HG02885 (cell line): ENCODE measurements at regions not wholly inside any gene's neighbourhood (a gene's known extent, or its start where the extent isn't known, plus 50 kb on each side); places are given as distances from the start of the nearest gene placed in this dataset.

Experiments used
- ATAC-seq: cut with Tn5 transposase; IDR thresholded peaks from one replicate; pipeline ENCODE4 v1.9.1; 2021; ENCODE audit warnings: mild to moderate bottlenecking; ENCODE audit not compliant: unreplicated experiment, poor library complexity

GRCh38 chr4:104418286-104418685, 76.4 kb downstream of the CXXC4 start:
- no peak for ATAC-seq

DNA sequence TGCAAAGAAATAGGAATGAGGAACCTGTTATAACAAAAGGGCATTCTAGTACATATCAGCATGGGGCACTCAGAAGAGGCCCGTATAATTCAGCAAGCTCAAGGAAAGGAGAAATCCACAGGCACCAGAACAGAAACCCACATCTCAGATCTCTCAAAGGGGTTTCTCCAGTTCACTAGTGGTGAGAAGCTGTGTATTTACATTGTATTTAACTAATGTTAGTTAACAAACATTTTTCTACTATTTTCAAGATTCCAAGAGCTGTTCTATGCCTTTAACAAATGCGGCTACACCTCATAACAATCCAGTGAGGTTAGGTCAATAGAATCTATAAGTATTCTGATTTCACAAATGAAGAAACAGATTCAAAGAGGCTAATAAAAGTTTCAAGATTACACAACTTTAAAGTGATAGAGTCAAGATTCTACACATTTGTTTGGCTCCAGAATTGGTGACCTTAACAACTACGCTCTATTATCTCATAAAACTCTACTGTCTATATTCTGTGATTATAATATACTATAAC, 77.3 kb downstream of the CXXC4 start:
- no peak for ATAC-seq

GRCh38 chr4:104416725-104417356, 77.9 kb downstream of the CXXC4 start:
- ATAC-seq: no peak

DNA sequence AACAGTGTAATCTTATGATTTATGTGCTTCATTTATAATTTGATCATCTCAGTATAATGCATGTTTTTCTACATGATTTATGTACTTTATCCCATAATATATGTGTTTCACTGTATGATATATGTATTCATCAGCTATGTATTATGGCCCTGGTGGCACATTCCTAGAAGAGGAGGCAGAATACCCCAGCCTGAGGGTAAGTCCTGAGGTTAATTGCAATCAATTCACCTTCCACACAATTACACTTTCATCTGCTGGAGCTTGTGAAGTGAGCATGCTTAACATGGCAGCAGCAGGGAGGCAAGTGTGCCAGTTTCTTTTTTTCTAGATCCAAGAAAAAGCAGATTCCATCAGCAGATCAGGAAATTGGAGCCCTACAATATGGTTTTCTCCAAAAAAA, 81.2 kb downstream of the CXXC4 start:
- no peak for ATAC-seq

- ATAC-seq: no peak
These were observed 82.3 kb downstream of the CXXC4 start for GRCh38 chr4:104412344-104412743.

GRCh38 chr4:104411502-104411901, 83.2 kb downstream of the CXXC4 start:
- no peak for ATAC-seq

- ATAC-seq: no peak
These were observed 85.8 kb downstream of the CXXC4 start for GRCh38 chr4:104408878-104409277.

GRCh38 chr4:104404361-104404760, 90.3 kb downstream of the CXXC4 start:
- ATAC-seq: no peak

GRCh38 chr4:104395168-104395614, 99.5 kb downstream of the CXXC4 start:
- ATAC-seq: no peak

GRCh38 chr4:104394406-104395167, 100.1 kb downstream of the CXXC4 start:
- no peak for ATAC-seq

GRCh38 chr4:104393655-104394324, 100.9 kb downstream of the CXXC4 start:
- ATAC-seq: no peak

- no peak for ATAC-seq
These were observed 109.0 kb downstream of the CXXC4 start for GRCh38 chr4:104385713-104386112.

- ATAC-seq: no peak
These were observed 111.7 kb downstream of the CXXC4 start for GRCh38 chr4:104382961-104383360.

DNA sequence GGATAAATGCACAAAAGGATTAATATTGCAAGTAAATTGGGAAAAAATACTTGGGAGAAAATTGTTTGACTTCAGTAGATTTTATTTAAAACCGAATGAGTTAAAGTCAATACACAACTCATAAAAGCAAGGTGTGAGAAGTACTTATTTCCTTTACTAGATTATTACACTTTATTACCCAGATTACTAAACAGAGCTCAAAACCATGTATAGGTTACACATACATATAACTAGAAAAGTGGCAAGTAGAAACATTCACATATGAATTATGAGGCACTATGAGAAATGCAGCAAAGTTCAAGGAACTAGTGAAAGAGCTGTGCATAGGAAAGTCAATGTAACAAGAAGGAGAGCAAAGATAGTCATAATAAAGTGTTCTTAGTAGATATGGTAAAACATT, 113.0 kb downstream of the CXXC4 start:
- ATAC-seq: no peak

DNA sequence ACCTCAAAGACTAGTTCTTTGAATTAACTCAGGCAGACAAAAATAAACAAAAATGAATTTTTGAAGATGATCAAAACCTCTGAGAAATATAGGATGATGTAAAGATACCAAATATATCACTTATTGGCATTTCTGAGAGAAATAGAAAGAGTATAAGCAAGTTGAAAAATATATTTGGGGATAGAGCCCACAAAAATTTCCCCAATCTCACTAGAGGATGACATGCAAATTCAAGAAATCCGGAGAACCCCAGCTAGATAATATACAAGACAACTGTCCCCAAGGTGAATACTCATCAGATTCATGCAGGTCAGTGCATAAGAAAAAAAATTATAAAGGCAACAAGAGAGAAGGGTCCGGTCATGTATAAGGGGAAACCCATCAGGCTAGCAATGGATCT, 129.1 kb downstream of the CXXC4 start:
- peak; percentile 43 for ATAC-seq

DNA sequence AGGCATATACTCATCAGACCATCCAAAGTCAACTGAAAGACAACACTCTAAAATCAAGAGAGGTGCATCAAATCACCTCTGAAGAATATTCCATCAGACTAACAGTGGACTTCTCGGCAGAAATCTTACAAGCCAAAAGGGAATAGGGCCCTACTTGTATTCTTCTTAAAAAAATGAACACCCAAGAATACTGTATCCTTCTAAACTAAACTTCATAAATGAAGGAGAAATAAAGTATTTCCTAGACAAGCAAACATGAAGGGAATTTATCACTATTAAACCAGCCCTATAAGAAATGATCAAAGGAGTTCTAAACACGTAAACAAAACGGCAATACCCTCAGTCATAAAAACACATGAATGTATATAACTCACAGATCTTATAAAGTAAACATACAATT, 141.2 kb downstream of the CXXC4 start:
- no peak for ATAC-seq

DNA sequence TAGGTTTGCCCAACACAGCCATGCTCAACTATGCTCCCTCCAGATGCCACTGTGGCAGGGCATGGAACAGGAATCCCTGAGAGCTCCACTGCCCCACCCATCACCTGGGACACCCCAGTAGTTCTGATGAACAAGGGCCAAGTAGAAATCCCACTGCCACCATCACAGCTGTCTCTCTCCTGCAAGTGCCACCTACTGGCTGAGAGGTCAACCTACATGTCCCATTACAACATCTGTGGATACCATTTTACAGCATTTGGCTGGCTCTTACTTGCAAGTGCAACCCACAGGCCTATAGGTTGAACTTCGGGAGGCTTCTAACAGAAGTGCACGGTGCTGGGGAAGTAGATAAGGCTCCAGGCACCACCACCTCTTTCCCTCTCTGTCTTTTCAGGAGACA, 142.5 kb downstream of the CXXC4 start:
- no peak for ATAC-seq

DNA sequence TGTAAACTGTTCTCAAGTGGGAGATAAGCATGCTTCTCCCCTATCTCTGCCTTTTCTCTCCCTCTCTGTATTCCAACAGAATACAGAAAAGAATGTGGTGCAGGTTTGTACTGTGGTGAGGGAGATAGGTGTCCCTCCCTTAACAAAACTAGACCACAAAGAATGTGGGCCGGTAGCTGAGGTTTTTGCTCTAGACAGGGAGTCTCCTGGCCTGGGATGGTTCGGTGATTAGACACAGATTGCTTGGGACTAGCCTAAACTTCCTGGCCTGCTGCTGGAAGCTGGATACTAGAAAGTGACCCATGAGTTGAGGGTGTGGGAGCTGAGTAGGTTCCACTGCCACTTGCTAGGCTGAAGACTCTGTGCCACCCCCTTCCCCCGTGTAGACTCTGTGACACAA, 143.0 kb downstream of the CXXC4 start:
- no peak for ATAC-seq

- ATAC-seq: no peak
These were observed 149.0 kb downstream of the CXXC4 start for GRCh38 chr4:104345598-104346242.

DNA sequence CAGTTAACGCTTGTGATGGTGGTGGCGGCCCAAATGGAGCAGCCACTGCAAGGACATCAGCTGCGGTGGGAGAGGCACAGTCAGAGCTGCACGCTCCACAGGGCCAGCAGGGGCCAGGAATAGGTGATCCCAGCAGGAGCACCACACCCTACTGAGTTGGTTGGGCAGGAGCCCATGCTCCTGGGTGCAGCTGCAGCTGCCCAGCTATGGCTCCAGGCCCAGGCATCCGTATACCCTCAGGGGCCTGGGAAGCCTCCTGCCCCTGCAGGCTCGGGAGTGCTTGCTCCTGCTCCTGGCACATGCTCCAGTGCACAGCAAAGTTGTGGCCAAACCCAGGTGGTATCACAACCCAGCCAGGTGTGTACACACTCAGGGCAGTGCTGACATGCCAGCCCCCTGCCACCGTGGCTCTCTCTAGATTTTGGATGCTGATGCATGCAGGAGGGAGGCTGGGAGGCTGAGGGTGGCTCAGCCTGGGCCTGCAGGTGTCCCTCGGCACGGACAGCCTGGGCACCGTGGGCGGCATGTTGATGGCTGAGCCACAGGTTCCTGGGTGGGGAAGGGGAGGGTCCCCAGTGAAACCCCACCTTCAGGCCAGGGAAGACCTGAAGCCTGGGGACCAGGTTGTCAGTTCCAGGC, 150.2 kb downstream of the CXXC4 start:
- ATAC-seq: no peak
